ENCODE measurements at regions not wholly inside any gene's neighbourhood (a gene's known extent, or its start where the extent isn't known, plus 50 kb on each side); places are given as distances from the start of the nearest gene placed in this dataset.

- TF ChIP-seq, protein P1, sequence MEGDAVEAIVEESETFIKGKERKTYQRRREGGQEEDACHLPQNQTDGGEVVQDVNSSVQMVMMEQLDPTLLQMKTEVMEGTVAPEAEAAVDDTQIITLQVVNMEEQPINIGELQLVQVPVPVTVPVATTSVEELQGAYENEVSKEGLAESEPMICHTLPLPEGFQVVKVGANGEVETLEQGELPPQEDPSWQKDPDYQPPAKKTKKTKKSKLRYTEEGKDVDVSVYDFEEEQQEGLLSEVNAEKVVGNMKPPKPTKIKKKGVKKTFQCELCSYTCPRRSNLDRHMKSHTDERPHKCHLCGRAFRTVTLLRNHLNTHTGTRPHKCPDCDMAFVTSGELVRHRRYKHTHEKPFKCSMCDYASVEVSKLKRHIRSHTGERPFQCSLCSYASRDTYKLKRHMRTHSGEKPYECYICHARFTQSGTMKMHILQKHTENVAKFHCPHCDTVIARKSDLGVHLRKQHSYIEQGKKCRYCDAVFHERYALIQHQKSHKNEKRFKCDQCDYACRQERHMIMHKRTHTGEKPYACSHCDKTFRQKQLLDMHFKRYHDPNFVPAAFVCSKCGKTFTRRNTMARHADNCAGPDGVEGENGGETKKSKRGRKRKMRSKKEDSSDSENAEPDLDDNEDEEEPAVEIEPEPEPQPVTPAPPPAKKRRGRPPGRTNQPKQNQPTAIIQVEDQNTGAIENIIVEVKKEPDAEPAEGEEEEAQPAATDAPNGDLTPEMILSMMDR (IDR thresholded peaks at IDR 0.05) = no peak
- Histone ChIP-seq H3K4me3 (no peak overlapping the region), H3K27ac (no peak overlapping the region)
- DNase-seq (ENCODE audit: low spot score) = no peak
Measured at GRCh38 chr6:91827151-91827550, 1240.3 kb upstream of the MAP3K7 start.

- Histone ChIP-seq H3K27ac (no peak overlapping the region), H3K4me3 (no peak overlapping the region)
- TF ChIP-seq, protein P1 (IDR thresholded peaks at IDR 0.05) = no peak
- DNase-seq (ENCODE audit: low spot score) = no peak
Measured at GRCh38 chr6:91826128-91826527, 1239.3 kb upstream of the MAP3K7 start.

DNA sequence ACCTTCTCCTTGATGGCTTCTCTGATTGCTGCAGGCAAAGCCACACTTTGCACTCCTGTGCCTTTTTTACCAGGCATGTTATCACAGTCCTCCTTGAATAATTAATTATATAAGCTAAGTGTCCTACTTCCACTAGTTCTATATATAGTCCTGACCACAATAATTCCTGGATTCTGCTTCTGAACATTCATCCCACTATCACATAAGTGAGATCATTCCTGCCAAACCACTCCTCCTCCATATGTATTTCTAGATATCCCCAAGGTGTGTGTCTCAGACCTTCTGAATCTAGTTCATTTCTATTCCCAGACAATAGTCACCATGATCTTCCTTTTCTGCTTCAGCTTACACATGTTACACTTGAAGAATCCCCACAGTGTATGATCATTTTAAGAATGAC is 1237.5 kb upstream of the MAP3K7 start:
- TF ChIP-seq, protein P1 (IDR thresholded peaks at IDR 0.05) = no peak
- Histone ChIP-seq H3K27ac (no peak overlapping the region), H3K4me3 (no peak overlapping the region)
- DNase-seq (ENCODE audit: low spot score) = no peak

DNA sequence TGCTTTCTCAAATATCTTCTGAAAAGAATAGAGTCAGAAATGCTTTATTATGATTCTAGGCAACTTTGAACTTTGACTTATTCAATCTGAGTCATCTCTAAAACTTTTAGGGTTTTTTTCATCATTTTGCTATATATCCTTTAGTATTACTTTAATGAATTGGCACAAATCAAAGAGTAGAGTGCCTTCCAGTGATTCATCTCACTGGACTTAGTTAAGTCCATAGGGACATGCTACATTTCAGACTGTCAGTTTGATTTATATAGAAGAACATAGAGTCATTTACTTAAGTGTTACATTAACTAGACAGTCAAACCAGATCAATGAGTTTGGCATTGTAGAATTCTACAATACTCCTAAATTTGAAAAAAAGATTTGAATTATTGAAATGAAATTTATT is 1235.7 kb upstream of the MAP3K7 start:
- DNase-seq (ENCODE audit: low spot score) = no peak
- TF ChIP-seq, protein P1 (IDR thresholded peaks at IDR 0.05) = no peak
- H3K4me3 ChIP-seq = no peak overlapping the region
- H3K27ac ChIP-seq = no peak overlapping the region

GRCh38 chr6:91816335-91816734 is 1229.5 kb upstream of the MAP3K7 start:
- no peak for DNase-seq (ENCODE audit: low spot score)
- TF ChIP-seq, protein P1 (IDR thresholded peaks at IDR 0.05) = no peak
- H3K27ac ChIP-seq = no peak overlapping the region
- no peak overlapping the region for H3K4me3 ChIP-seq

DNA sequence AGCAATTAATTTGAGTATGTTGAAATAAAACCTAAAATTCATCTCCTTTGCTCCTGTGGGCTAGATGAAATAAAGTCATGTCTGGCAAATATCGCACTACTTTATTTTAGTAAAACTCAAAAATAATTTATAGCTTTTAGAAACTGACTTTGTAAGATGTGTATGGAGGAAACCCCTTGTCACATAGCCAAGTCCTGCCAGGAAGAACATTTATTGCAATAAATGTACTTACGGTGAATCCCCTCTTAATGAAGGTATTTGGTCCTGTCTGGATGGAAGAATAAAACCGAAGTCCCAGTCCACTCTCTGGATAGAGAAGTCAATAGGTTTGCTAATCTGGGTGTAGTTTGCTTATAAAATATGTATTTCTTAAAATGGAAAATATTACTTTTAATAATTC is 1226.8 kb upstream of the MAP3K7 start:
- TF ChIP-seq, protein P1 (IDR thresholded peaks at IDR 0.05) = no peak
- DNase-seq (ENCODE audit: low spot score) = no peak

DNA sequence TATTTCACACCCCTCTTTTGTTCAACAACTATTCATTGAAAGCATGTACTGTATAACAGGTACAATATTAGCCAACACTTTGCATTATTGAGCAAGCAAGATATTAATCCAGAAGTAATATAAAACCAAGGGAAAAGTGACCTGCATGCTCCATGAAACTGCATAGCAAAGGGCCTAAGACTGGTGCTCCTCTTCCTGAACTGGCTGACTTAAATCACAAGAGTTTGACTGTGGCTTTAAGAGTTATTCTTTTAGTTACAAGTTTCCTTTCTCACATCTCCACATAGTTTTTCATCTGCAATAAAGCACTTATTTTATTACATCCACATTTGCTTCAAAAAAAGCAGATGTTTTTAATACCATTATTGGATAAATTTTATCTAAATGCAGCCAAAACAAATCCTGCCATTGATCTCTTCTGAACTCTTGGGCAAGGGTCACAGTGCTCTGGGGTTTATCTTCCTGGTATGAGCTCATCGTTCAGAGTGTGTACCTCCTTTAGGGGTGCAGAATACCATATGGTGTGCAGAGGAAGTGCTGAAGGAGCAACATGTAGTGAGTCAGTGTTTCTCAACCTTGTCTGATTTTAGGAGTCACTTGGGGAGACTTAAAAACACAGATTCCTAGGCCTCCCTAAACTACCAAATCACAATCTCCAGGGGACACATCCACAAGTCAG is 1225.9 kb upstream of the MAP3K7 start:
- TF ChIP-seq, protein P1 (IDR thresholded peaks at IDR 0.05) = no peak
- H3K4me3 ChIP-seq = no peak overlapping the region
- no peak for DNase-seq (ENCODE audit: low spot score)
- H3K27ac ChIP-seq = no peak overlapping the region

More for the DNA sequence above, 1226.8 kb upstream of the MAP3K7 start:
- no peak overlapping the region for H3K27ac ChIP-seq
- no peak overlapping the region for H3K4me3 ChIP-seq
